Esophagus squamous epithelium (tissue), 5 donors: ENCODE measurements at regions not wholly inside any gene's neighbourhood (a gene's known extent, or its start where the extent isn't known, plus 50 kb on each side); places are given as distances from the start of the nearest gene placed in this dataset.
"Not testable (repeated sequence)": the region's sequence is repeated elsewhere in the genome, so short reads cannot be mapped to it uniquely, and the experiment has no call there.

Experiments used
- DNase-seq: peaks from one replicate; lab custom pipeline; 2025; lab: John Stamatoyannopoulos, UW
- H3K27ac ChIP-seq, 4 donors: fragments of 200-600 bp; sonication (generic); one replicate each; pipeline ENCODE4 v1.5.1; 2016 to 2019; ENCODE audit warnings: mild to moderate bottlenecking in 1 of 4
- H3K27me3 ChIP-seq, 4 donors: fragments of 200-600 bp; sonication (generic); 1 replicate in 3 of 4; 2 replicates in 1 of 4; pipeline versions ENCODE4 v1.5.1 to v1.6.0; 2017 to 2021; ENCODE audit warnings: antibody characterized with exemption in 1 of 4
- H3K36me3 ChIP-seq, 3 donors: fragments of 200-600 bp; sonication (generic); one replicate each; pipeline ENCODE4 v1.5.1; 2016 to 2019
- H3K4me1 ChIP-seq, 3 donors: fragments of 200-600 bp; sonication (generic); one replicate each; pipeline ENCODE4 v1.5.1; 2017 to 2019
- H3K4me3 ChIP-seq, 4 donors: fragments of 200-600 bp; sonication (generic); 1 replicate in 3 of 4; 2 replicates in 1 of 4; pipeline ENCODE4 v1.5.1; 2016 to 2019; ENCODE audit warnings: mild to moderate bottlenecking in 2 of 4, moderate library complexity in 1 of 4
- H3K9me3 ChIP-seq, 3 donors: fragments of 200-600 bp; sonication (generic); one replicate each; pipeline ENCODE4 v1.5.1; 2016 to 2019
- POLR2A ChIP-seq, 4 donors: fragments of 450-650 bp; IDR thresholded peaks; one replicate each; pipeline ENCODE4 v1.6.1; 2017; ENCODE audit warnings: antibody characterized with exemption in 4 of 4, mild to moderate bottlenecking in 4 of 4, moderate library complexity in 3 of 4
- WGBS, 2 donors: methylation state at CpG; one replicate each; pipeline ENCODE4 v1.1.5; 2018; 5-methylcytosine and 5-hydroxymethylcytosine counted together
- intact Hi-C: fragments of 100-400 bp; cut with DNase I; formaldehyde crosslinking; loops from one replicate; pipeline ENCODE4 v1.15.0; 2022
- TF ChIP-seq, protein P1 (sequence below), 6 experiments: fragments of 450-650 bp in 4 of 6; fragments of 200-600 bp in 2 of 6; sonication (generic) in 2 of 6; IDR thresholded peaks; one replicate each; pipeline ENCODE4 v1.5.1; 2016 to 2019; ENCODE audit warnings: antibody characterized with exemption in 6 of 6, mild to moderate bottlenecking in 4 of 6, moderate library complexity in 4 of 6
- donor health status: DM: yes; HTN: yes; CAD: no.

DNA sequence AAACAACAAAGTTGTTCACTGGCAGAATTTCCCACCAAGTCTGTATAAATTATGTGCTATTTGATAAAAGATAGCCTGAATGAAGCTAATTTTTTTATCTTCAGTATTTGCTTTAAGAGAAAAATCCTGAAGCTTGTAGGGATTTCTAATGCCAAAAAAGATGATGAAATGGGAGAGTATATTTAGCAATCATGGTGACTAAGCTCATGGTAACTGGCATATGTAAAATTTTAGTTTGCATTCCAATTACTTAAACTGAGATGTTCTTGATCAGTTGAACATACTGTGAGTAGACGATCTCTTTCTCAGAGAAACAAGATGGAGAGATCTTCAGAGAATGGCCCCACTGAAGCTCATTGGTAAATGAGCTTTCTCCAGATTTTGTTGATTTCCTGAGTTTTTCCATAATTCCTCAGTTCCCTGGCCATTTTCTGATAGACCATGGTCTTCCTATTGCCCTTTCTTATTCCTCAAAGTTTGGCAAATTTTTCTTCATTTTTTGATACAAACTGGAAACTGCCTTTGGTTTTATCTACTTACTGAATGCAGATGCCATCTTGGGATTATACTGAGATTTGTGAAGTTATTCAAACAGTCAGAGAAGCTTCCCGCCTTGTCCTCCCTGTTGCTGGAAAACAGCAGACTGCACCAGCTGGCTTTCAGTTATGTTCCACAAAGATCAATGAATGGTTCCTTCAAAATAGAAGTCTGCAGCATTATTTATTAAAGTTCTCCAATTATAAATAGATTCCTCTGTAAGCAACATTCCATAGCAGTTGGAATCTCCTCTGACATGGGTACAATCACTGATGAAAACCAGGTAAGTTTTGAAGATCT is 68.3 kb upstream of the ALOX12 start:
- DNase-seq = no peak
- H3K27ac ChIP-seq = no peak overlapping the region

DNA sequence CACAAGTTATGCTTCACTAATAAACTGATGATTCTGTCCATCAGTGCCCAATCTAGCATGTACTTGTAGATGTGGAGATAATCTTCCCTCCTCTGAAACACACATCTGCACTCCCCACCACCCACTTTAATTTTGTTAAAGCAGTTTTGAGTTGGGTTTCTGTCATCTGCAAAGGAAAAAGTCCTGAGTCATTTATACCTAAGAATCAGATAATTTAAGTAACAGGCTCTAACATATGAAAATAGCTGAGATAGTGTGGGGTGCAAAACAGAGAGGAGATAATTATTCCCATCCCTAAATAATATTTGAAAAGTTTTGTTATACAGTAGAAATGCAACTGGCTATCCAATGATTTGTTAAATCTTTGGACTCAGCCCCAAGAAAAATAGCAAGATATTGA is 67.7 kb upstream of the ALOX12 start:
- H3K4me3 ChIP-seq = no peak overlapping the region
- no peaks in the 10 kb centered on the region for H3K9me3 ChIP-seq
- no peaks in the 10 kb centered on the region for H3K36me3 ChIP-seq
- H3K4me1 ChIP-seq = peaks cover 0 to 16% (median 0%) of the 10 kb centered on the region in 3 donors
- DNase-seq = no peak
- intact Hi-C loops = no loop called here
- H3K27ac ChIP-seq = no peak overlapping the region
- H3K27me3 ChIP-seq = no peaks in the 10 kb centered on the region
- TF ChIP-seq, protein P1, sequence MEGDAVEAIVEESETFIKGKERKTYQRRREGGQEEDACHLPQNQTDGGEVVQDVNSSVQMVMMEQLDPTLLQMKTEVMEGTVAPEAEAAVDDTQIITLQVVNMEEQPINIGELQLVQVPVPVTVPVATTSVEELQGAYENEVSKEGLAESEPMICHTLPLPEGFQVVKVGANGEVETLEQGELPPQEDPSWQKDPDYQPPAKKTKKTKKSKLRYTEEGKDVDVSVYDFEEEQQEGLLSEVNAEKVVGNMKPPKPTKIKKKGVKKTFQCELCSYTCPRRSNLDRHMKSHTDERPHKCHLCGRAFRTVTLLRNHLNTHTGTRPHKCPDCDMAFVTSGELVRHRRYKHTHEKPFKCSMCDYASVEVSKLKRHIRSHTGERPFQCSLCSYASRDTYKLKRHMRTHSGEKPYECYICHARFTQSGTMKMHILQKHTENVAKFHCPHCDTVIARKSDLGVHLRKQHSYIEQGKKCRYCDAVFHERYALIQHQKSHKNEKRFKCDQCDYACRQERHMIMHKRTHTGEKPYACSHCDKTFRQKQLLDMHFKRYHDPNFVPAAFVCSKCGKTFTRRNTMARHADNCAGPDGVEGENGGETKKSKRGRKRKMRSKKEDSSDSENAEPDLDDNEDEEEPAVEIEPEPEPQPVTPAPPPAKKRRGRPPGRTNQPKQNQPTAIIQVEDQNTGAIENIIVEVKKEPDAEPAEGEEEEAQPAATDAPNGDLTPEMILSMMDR (IDR thresholded peaks at IDR 0.05) = no peak
- TF ChIP-seq POLR2A (IDR thresholded peaks at IDR 0.05) = no peak

More for the DNA sequence above, 68.3 kb upstream of the ALOX12 start:
- H3K36me3 ChIP-seq = no peaks in the 10 kb centered on the region
- H3K4me3 ChIP-seq = no peak overlapping the region
- 50 to 64% methylated on average over 2 of the region's 2 CpGs for WGBS, 2 donors
- no peaks in the 10 kb centered on the region for H3K27me3 ChIP-seq
- peaks cover 0 to 16% (median 0%) of the 10 kb centered on the region in 3 donors for H3K4me1 ChIP-seq
- intact Hi-C loops = no loop called here
- TF ChIP-seq, protein P1 (IDR thresholded peaks at IDR 0.05) = no peak
- no peak for TF ChIP-seq POLR2A (IDR thresholded peaks at IDR 0.05)
- no peaks in the 10 kb centered on the region for H3K9me3 ChIP-seq

DNA sequence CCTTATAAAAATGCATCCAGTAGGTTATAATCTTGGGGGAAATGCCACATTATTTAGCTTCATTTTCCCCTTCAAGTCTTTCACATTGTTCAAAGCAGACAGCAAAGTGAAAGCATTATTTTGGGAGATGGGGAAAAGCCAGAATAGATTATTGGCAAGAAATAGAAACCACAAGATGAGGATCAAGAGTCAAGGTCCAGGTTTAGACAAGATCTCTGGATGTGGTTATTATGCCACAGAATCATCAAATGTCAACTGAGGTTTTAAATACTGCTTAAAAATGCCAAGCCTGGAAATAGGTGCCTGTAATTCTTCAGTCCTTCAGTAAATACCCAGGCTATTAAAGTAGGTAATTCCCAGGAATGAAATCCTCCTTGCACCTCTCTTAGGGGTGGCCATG is 65.1 kb upstream of the ALOX12 start:
- Histone ChIP-seq H3K9me3 (no peaks in the 10 kb centered on the region), H3K4me1 (peaks cover 0 to 16% (median 0%) of the 10 kb centered on the region in 3 donors), H3K27me3 (no peaks in the 10 kb centered on the region), H3K4me3 (no peak overlapping the region), H3K36me3 (no peaks in the 10 kb centered on the region), H3K27ac (no peak overlapping the region)
- no peak for DNase-seq
- TF ChIP-seq POLR2A (IDR thresholded peaks at IDR 0.05) = no peak
- TF ChIP-seq, protein P1 (IDR thresholded peaks at IDR 0.05) = no peak
- intact Hi-C loops = no loop called here

DNA sequence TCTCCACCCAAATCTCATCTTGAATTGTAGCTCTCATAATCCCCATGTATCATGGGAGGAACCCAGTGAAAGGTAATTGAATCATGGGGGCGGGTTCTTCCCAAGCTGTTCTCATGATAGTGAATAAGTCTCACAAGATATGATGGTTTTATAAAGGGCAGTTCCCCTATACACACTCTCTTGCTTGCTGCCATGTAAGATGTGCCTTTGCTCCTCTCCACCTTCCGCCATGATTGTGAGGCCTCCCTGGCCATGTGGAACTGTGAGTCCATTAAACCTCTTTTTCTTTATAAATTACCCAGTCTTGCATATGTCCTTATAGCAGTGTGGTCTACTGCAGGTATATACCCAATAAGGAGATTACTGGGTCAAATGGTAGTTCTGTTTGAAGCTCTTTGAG is 61.3 kb upstream of the ALOX12 start:
- intact Hi-C loops, H3K4me3 ChIP-seq, DNase-seq, H3K9me3 ChIP-seq, H3K36me3 ChIP-seq, H3K27me3 ChIP-seq, H3K27ac ChIP-seq, H3K4me1 ChIP-seq: not testable (repeated sequence)
- WGBS, 2 donors = 63 to 73% methylated on average over 2 of the region's 2 CpGs

DNA sequence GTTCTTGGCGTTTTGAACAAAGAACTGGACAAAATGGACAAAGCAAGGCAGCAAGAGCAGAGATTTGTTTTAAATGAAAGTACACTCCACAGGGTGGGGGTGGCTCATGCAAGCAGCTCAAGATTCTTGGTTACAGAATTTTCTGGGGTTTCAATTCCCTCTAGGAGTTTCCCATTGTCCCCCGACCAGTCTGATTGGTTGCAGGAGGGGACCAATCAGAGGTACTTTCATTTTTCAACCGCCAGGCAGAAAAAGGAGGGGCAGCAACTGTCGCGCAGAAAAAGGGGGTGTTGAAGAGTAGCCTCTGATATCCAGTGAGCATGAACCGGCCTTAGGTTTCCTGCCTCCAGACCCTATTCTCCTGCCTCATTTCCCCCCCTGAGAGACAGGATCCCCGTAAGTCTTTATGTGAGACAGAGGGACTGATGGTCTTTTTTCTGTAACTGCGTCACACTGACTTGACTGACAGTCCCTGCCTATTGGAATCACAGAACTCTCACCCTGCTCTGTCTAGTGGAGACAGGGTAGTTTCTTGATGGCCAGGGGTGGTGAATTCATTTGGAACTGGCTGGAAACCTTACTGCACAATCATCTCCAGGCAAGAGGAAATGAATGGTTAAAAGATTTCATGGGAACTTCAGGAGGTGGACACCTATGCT is 59.4 kb upstream of the ALOX12 start:
- DNase-seq = no peak
- H3K4me1 ChIP-seq = no peaks in the 10 kb centered on the region
- H3K36me3 ChIP-seq = no peaks in the 10 kb centered on the region
- no peaks in the 10 kb centered on the region for H3K9me3 ChIP-seq
- no peaks in the 10 kb centered on the region for H3K27me3 ChIP-seq
- peak overlapping the region; percentile 13 to 65 (median 44) for H3K4me3 ChIP-seq
- TF ChIP-seq POLR2A (IDR thresholded peaks at IDR 0.05) = no peak
- TF ChIP-seq, protein P1 (IDR thresholded peaks at IDR 0.05) = no peak
- WGBS, 2 donors = 47 to 69% methylated on average over 6 to 8 of the region's 8 CpGs
- intact Hi-C loops = no loop called here
- peak overlapping the region; percentile 30 to 77 (median 72) for H3K27ac ChIP-seq
